GM20431 (cell line): ENCODE measurements at regions not wholly inside any gene's neighbourhood (a gene's known extent, or its start where the extent isn't known, plus 50 kb on each side); places are given as distances from the start of the nearest gene placed in this dataset.
"Not testable (repeated sequence)": the region's sequence is repeated elsewhere in the genome, so short reads cannot be mapped to it uniquely, and the experiment has no call there.

Experiments used
- in situ Hi-C: fragments of 300-500 bp; cut with MseI, MboI; formaldehyde crosslinking; loops from one replicate; pipeline ENCODE4 v1.15.0; 2020; ENCODE audit warnings: low sequenced_read_pairs; ENCODE audit not compliant: unreplicated experiment

DNA sequence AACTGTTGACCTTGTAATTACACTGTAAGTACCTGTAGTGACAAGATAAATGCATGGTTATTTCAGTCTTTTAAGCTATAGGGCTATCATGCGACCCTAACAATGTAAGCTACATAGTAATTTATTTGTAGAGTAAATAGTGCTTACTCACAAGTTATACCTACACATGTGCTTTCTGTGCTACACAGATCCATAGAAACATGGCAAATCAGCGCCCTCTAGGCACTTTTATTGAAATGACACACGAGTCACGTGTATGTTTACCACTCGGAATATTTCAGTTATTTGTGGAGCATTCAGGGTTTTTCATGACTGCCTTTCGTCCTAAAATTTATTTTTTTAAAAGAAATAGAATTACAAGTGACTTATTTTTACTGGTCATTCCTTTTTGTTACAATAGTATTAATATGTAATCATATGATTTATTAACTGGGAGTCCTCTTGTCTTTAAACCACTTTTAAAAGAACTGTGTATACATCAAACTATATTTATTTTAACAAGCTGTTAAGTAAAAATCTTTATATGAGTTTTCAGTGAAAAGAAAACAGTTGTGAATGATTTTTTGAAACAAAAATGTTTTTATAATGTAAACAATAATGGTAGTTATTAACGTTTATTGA lies 1242.3 kb upstream of the WWC1 start:
- in situ Hi-C loops, result no loop called here

DNA sequence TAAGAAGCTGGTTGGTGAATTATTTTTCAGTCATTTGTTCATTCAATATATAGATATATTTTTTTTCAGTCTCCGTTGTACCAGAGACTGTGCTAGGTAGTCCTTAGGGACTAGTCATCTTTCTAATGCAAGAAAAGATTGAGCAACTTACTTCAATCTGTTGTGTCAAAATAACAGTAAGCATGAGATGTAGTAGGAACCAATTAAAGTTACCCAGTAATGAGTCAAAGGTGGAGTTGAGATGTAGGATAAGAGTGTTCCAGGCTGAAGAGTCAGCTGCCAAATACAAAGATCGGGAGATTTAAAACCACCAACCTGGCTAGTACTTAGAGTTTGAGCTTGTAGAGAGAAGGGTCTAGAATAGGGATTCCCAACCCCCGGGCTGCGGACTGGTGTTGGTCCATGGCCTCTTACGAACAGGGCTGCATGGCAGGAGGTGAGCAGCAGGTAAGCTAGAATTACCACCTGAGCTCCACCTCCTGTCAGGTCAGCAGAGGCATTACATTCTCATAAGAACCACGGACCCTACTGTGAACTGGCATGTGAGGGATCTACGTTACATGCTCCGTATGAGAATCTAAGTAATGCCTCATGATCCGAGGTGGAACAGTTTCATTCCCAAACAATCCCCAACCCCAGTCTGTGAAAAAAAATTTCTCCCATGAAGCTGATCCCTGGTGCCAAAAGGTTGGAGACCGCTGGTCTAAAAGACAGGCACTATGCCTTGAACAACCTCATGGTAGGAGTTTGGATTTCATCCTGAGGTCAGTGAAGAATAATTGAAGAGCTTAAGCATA lies 1241.5 kb upstream of the WWC1 start:
- in situ Hi-C loops, result no loop called here

DNA sequence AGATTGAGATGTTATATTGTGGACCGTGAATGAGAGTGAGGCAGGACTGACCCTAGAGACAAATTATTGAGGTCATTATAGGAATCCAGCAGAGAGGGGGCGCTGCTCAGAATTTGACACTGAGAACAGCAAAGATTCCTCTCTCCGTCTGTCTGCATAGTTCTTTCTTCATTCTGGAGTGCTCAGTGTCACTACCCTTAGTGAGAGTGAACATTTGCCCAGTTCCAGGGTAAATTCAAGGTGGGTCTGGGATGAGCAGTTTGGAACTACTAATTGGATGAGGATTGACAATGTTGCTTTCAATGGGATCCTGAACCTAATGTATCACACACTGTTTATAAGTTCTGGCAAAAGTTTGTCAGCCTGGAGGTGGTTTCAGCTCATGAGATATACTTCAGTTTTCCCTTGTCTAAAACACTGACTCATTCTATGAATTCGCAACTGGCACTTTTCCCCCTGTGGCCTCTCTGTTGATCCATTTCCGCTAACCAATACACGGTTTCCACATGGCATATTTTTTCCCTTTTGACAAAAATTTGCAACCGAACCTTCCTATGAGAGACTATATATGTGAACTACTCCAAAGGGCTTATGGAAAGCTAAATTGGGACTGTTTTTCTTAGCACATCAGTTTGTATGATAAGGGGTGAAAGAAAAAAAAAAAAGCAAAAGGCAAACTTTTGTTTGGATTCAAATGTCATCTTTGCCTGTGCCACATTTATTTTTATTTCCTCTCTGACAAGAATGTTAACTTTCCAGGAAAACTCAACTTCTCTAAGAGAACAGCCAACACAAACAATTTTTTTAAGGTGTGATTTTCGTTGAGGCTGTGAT lies 1240.7 kb upstream of the WWC1 start:
- in situ Hi-C loops, result no loop called here

DNA sequence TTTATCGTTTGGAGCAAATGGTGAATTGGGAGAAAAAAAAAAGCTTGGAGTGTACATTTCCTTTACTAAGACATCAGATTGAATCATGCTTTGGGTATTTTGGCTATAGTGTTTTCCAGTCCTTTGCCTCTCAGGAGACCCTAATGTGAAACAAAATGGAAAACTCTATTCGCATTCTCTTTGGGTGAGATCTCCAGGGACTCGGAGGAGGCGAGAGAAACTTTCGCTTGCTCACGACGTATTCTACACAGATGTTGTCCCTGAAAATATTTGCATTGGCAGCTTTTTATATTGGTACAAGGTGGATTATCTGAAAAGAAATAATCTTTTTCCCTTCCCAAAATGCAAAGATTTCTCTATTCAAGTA lies 1240.1 kb upstream of the WWC1 start:
- in situ Hi-C loops, result no loop called here

DNA sequence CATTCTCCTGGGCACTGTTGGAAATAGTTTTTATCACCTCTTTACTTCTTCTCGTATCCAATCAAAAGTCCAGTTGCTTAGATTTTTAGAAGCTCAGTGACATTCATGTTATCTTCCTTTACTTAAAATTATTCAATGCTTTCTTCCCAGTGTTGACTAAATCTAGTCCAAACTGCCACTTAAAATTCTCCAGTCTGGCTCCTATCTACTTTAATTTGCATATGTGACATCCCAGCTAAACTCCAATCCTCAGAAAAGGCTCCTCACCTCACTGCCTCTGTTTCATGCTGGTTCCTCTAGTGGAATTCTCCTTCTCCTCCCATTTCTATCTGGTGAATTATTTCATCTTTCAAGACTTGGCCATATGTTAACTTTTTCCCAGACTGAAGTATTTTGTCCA lies 1238.7 kb upstream of the WWC1 start:
- in situ Hi-C loops, result no loop called here

DNA sequence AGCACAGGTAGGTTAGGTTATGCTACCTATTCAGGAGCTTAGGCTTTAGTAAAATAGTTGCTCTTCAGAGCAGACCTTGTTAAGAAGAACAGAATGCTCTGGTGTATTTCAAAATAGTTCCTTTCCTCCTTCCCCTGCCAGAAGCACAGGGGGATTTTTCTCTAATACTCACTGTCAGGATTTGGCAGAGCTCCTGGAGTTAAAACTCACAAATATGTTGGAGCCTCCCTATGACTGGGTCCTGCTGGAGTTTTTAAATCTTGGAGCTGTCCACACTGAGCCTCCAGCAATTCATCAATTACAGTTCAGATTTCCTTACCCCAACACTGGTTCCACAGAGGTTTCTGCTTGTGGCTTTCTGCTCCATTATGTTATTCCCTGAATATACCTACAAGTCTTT lies 1233.8 kb upstream of the WWC1 start:
- in situ Hi-C loops, result no loop called here

DNA sequence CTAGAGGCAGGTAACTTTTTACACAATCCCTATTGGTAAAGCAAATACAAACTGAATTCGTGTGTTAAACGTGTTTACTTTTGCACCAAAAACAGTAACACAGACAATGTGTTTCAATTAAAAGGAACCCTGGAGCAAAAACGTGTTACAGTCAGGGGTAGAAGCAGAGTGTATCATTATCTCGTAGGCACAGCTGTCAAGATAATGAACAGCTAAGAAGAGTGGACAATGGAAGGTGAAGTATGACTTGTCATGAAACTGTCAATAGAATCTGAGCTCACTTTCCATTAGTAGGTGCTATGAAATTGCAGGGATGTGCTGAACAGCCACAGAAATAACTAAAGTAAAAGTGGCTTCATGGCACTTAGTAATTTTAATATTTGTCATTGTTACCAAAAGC lies 1229.8 kb upstream of the WWC1 start:
- in situ Hi-C loops, result no loop called here

DNA sequence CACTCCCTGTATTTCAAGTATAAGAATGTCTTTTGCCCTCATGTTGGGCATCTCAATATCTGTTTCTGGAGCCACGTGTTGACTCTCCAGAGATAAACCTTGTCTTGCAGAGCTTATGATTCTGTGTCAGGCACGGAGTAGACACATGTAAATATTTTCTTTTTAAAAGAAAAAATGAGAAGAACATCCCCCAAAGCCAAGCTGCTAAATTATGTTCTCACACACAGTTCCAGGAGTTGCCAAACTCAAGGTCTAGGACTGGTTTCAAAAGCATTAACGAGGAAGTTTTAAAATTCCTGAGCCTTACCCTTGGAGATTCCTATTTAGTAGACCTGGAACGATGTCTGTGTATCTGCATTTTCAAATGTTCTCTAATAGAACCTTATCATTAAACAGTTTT lies 1228.3 kb upstream of the WWC1 start:
- in situ Hi-C loops, result no loop called here

DNA sequence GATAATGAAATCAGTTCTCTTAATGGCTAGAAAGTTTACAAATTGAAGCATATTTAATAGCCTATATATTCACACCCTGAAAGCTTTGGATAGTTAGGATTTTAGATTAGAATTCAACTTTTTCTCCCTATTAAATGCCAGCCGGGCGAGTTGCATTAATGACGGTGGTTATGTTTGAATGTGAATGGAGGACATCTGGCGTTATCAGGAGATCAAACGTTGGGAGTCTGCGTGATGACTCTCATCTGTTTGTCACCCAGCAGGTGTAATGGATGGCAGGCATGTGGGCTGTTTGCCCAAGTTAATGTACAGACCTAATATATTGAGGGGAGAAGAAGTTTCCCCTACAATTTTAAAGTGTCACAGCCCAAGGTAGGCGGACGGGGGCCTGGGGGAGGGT lies 1227.7 kb upstream of the WWC1 start:
- in situ Hi-C loops, result no loop called here

DNA sequence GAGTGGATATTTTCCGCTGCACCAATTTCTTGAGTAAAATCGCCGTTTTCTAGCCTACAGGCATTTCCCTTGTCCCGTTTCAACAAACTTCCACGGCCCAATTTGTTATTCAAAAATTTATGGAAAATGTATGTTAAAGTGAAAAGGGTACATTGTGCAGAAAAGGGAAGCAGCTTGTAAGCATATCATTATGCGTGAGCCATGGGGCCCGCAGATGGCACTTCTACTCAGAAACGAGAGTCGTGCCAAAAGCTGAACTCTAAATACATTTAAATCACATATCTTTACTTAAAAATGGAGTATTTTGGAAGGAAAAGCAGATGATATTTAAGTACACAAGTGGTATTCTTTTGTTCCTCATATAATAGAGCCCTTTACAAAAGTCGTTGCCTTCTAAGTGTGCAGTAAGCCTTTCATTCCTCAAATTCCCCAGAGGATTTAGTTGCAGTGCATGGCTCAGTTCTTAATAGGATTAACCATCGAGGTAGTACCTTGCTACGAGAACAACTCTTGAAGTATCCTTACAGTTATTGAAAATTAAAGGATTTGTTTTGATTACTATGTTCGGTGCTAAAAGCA lies 1227.2 kb upstream of the WWC1 start:
- in situ Hi-C loops, result no loop called here

DNA sequence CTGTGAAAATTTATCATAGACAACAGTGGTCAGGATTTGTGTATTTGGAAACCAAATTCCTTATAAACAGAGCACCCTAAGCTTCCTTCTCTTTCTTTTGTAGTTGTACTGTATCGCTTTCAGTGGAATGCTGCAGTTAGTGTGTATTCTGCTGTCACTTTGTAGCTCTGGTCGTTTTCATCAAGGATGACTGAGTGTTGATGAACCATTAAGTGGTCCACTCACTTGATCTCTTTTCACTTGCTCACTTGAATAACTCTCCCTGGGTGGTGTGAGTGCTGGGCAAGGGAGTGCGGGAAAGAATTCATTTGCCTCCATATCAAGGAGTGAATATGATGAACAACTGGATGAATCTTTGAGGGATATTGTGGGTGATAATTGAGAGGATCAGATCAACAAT lies 1225.7 kb upstream of the WWC1 start:
- in situ Hi-C loops, result no loop called here

DNA sequence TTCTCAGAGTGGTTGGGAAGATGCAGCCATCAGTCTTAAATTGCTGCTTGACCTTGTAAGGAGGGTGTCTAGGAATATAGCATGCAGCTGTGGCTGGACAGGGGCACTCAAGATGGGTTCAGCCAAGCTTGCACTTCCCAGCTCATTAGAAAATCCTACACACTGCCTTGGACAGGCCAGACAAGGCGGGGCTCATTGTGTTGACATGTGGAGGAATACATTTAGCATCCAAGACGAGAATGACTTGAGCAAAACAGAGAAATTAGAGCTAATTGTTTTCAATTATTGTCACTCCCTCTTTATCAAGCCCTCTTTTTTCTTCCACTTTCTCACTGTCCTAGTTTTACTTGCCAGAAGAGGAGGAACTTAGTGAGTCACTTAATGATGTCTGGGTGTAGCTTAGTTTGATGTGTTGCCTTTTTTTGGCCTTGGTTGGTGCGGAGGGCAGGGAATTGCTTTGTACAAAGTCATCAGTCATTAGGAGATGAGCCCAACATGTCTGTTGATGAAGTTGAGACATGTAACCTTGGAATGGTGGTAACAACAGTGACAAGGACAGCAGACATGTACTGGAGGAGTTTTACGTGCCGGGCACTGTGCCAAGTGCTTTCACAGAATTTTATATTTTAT lies 1219.3 kb upstream of the WWC1 start:
- in situ Hi-C loops, result no loop called here

DNA sequence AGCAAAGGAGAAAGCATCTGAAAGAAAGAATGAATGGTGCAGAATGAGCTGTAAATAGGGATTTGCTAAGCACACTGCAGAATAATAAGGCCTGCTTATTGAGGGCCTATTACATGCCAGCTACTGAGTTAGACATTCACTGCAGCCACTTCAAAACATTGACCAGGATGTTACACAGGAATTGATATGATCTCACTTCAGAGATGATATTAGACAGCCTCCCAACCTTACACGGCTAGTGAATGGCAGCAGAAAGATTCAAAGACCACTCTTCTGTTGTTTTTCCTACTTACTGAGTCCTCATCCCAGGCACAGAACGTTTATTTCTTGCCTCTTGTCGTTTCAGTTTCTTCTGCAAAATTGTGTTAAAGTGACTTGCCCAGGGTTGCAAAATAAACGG lies 1209.9 kb upstream of the WWC1 start:
- in situ Hi-C loops, result no loop called here

DNA sequence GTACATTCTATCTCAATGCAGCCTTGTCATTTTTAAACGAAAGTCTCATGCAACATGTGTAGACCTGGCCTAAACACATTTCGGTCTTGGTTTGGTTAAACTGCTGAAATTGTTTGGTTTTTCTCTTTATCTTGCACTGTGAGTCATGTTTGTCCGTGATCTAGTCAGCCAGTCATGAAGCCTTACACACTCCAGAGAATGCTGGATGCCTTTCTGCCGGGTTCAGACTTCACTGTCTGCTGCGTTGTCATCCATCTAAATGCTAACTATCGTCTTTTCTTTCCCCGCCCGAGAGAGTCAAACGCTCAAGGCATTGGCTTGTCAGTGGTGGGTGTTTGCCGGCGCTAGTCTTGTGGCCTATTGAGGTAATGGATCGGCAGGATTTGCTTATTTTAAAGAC lies 1194.6 kb upstream of the WWC1 start:
- in situ Hi-C loops, result no loop called here

DNA sequence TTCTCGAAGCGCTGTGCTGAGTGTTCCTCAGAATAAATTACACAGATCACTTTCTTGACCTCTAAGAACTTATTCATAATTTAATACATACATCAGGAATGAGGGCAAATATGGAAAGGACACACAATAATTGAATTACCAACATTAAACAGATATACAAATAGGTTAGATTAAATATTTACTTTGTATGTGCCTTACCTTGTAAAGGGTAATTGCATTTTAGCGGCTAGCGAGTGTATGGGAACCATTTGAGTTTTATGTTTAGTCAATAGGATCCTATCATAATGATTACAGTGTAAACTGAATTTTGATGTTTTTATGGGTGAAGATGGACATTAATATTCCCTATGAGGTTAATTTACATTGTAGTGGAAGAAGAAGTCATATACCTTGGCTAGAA lies 1187.1 kb upstream of the WWC1 start:
- in situ Hi-C loops, result no loop called here

DNA sequence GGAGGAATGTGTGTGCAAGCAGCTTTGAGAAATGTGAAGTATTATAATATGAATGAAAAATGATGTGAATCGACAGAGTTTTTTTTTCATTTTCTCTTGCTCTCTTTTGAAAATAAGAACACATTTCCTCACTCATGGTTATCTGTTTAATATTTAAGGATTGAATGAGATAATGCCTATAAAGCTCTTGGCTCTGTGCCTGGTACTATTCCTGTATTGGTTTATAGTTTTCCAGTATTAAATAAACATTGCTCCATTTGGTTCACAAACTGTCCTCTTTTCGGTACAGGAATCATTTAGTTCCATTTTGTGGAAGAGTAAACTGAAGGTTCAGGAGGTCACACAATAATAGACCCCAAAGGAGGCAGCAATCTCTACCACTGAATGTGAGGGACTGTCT lies 1185.5 kb upstream of the WWC1 start:
- in situ Hi-C loops, result no loop called here

DNA sequence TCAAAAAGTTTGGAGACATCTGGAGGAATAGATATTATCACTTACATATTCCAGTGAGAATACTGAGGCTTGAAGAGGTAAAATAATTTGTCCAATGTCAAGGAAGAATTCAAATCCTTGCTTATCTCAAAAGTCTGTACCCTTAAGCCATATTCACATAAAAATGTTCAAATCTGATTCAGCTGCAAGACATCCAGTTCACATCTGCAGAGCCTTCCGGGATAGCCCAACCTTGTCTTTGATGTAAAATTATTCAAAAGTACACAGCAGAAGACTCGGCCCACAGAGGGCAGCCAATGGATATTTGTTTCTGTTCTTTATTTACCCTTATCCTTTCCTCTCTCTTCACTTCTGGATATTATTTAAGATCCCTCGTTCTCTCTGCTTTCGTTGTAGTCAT lies 1183.8 kb upstream of the WWC1 start:
- in situ Hi-C loops, result no loop called here

DNA sequence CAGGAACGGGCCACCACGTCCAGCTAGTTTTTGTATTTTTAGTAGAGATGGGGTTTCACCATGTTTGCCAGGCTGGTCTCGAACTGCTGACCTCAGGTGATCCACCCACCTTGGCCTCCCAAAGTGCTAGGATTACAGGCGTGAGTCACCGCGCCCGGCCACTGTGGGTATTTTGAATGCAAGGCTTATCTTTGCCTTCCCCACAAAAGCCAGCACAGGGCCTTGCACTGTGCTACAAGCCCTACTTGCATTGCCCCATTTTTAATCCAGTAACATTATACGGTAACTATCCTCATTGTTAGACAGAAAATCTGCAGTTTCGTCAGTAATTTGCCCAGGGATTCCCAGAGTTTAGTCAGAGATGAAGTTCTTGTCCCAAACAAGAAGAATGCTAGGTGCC lies 1183.2 kb upstream of the WWC1 start:
- in situ Hi-C loops, result not testable (repeated sequence)

DNA sequence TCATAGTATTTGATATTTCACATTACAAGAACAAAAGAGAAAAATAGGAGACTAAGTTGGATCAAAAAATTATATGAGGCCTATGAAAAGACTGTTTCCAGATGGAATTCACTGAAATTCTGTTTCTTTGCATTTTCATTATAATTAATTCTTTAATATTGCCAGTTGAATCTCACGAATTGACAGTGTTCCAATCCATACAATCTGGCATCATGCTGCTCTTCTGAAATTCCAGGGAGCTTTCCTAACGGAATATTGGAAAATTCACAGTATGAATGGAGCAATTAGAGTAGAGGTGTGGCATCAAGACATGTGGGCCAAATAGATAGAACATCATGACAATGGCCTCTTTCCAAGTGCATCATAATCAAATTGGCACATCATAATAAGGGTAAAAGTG lies 1178.9 kb upstream of the WWC1 start:
- in situ Hi-C loops, result no loop called here

DNA sequence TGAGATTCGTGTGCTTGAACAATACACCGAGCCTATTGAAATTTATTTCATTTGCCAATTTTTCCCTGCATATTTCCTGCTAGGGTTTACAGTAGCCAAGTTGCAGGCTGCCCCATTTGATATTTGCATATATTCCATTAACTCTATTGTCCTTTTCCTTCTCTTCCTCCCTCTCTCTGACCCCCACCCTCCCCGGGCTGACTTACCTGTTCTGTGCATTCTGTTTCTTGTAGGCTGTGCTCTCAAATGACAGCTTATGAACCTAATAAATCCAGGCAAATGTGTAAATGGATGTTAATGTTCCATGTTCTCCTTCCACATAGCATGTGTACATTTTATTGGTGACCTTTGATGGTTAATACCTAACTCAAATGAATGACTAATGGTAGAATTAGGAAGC lies 1169.2 kb upstream of the WWC1 start:
- in situ Hi-C loops, result no loop called here
